ENCODE measurements at regions not wholly inside any gene's neighbourhood (a gene's known extent, or its start where the extent isn't known, plus 50 kb on each side); places are given as distances from the start of the nearest gene placed in this dataset.

DNA sequence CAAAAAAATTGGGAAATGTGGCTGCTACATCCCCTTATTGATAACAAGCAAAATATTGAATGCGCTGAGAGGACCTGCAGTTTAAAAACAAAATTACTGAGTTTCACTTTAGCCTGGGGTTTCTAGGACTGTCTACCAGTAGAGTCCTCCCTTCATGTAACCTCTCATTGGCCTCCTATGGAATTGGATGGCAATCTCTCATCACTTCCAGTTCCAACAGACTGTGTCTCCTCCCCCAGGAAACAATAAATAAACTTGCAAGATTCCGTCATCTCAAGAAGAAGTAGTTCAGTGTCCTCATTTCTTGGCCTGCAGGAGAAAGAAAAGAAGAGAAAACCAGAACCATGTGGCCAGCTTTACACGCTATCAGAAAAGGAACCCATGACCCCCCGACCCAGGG, 123.8 kb downstream of the TLE3 start:
- peak; percentile 38 for DNase-seq

DNA sequence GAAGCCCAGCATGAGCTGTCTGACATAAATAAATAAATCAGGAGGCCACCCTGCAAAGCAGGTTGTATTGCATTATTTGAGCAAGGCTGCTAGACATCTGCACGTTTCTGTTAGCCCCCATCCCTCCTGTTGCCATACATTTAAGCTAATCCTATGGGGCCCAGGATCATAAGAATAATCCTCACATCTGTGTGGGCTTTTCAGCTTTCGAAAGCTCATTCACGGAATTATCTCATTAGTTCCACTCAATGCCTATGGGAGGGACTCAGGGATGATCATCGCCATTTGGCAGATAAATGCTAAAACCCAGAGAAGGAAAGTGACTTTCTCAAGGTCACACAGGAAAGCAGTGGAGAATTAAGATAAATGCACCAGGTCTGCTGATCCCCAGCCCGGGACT, 123.4 kb downstream of the TLE3 start:
- no peak for DNase-seq

DNA sequence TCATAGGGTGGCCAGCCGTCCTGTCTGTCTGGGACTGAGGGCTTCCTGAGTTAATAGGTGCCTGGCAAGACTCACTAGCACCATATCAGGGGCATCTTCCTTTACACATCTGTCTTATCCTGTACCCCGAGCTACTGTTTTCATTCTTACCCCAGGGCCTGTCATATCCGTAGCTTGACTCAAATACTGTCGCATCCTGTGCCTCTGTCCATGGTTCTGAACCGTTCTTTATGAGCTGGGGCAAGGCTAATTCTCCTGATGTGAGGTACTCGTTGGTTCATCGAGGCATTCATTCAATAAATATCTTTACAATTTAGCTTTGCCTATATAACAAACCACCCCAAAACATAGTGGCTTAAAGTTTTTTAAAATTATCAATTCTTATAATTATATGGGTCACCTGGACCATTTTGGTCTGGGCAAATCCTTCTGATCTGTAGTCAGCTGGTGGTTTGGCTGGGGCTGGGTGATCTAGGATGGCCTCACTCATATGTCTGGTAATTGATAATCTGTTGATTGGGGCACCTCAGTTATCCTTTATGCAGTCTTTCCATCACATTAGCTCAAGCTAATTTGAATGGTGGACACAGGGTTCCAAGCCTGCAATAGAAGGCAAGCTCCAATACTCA, 121.2 kb downstream of the TLE3 start:
- DNase-seq, result peak; percentile 40

DNA sequence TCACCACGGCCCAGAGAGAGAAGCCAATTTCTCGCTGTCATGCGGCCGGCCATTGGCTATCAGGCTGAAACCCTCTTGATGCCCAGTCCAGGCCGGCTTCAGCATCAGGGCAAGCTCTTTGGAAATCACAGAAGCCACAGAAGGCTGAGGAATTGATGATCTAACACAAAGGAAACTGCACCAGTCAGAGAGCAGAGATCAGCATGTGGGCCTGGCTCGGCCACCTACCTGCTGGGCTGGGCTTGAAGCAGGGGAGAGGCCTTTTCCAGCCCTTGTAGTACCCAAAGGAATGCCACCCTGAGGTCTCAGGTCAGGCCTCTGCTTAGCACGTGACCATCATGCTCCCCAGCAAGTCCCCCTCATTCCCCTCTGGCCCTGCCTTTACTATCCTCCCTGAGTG, 119.1 kb downstream of the TLE3 start:
- no peak for DNase-seq

DNA sequence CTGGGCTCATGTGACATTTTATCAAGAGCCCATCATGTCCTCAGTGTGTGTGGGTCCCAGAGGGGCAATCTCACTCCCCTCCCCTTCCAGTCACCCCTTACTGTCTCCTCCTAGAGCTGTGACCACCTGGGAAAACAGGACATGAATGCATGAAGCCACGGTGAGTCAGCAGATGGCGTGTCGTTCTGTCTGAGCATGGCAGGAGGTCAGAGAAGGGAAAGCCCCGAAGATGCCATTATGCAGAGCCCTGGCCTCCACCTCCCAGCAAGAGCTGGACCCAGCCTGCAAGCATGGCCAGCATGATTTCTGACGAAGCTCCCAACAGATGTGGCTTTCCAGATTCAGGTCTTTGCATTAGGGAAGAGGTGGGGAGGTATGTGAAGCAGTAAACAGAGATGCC, 118.5 kb downstream of the TLE3 start:
- DNase-seq, result no peak

DNA sequence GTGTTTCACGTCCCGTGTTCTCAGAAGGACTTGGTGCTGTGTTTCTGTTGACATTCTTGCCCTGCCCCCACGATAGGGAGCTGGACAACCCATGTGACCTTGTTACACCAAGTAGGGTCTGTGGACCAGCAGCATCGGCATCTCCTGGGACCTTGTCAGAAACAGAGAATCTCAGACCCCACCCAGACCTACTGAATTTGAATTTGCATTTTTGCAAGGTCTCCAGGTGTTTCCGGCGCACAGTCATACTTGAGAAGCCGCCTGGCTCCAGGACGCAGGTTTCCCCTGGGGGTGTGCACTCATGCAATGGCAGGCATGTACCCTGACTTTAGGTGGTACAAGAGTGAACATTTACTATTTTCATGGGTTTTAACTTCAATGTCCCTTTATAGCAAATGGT, 117.9 kb downstream of the TLE3 start:
- no peak for DNase-seq

DNA sequence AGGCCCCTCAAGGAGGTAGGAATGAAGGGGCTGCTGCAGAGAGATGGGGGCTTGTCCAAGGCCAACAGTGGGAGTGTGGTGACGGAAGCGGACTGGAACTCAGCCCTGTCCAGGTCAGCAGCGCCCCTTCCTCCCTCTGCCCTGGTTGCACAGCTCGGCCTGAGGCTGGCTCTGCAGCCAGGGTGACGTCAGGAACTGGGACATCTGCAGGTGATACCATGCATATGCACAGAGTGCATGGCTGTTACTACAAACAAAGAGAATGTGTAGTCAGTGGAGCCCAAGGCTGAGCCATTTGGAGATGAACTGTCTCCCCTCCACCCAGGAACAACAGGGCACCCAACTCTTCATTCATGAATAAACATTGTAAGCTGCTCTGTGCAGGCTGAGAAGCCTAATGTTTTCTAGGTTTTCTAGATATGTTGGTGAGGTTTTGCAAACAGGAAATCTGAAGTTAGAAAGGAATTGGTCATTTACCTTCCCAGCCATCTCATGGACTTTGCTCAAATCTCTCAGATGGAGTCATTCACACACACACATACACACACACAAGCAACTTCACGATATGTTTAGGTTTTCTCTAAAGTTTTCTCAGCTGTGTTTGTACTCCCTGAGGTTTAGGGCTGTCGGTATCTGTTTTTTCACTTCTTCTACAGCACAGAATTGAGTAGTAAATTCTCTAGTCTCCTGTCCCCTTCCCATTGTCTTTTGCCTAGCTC, 117.2 kb downstream of the TLE3 start:
- no peak for DNase-seq

DNA sequence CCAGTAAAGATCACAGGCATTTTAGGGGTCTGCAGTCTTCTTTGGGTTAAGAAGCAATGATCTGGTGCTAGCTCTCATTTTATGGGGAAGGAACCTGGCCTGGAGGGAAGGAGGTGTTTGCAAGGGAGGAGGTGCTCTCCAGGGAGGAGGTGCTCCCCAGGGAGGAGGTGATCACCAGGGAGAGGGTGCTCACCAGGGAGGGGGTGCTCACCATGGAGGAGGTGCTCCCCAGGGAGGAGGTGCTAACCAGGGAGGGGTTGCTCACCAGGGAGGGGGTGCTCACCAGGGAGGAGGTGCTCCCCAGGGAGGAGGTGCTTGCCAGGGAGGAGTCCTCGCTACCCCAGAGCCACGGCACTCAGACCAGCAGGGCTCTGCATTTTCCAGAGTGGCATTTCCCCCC, 115.7 kb downstream of the TLE3 start:
- DNase-seq, result no peak

DNA sequence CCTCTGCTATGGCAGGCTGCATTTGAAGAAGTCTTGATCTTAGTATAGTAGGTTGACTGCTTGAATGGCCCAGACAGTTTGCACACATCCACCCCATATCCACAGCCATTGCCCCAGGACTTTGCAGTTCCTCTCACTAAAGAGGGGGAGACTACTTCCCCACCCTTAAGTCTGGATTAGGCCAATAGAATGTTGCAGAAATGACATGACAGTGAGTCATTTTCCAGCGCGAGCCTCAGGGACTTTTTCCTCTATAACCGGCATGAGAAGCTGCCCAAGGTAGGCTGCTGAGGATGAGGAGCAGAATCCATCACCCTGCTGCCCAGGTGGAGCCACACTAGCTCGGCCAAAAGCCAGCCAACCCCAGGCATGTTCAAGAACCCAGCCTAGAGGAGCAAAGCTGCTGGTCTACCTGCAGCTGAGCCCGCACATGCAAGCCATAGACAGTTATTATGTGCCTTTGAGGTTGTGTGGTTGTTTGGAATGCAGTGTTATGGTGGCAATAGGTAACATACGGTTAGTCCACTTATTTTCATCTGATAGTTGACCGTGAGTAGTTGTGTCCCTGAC, 113.9 kb downstream of the TLE3 start:
- peak; percentile 19 for DNase-seq

DNA sequence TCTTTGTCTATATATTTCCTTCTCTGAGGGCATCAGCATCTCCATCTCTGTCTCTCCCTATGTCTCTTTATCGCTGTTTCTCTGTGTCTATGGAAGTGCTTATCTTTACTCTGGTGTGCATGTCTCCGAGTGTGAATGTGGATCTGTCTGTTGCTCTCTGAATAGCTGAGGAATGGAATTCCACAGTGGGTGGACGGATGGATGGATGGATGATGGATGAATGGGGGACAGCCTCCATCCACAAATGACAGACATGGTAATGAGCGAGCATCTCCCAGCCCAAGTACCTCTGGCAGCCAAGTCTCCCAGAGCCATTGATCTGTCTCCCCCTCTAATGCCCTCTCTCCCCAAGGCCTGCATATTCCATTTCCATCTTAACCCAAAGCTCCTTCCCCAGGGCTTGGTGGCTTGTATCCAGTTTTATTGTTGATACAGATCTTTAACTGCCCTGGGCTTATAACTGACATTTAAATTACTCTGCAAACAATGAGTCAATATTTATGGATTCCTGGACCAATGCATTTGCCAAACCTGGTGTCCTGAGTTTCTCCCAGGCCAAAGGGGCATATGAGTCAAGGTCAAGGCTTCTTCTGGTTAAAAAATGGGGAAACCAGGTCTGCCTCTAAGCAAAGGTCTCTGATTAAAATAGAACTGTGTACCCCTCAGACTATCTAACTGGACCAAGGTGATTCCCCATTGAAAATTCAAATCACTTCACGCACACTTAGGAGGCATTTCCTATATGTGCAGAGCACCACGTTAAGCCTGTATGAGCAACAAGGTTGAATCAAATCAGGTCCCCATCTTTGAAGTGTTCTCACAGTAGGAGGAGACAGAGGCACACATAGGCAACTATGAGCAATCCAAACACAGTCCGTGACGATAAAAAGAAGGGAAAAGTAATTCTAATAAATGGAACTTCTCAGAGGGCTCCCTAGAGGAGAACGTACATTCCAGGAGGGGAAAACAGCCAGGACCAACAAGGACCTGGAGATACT, 109.9 kb downstream of the TLE3 start:
- DNase-seq, result no peak

DNA sequence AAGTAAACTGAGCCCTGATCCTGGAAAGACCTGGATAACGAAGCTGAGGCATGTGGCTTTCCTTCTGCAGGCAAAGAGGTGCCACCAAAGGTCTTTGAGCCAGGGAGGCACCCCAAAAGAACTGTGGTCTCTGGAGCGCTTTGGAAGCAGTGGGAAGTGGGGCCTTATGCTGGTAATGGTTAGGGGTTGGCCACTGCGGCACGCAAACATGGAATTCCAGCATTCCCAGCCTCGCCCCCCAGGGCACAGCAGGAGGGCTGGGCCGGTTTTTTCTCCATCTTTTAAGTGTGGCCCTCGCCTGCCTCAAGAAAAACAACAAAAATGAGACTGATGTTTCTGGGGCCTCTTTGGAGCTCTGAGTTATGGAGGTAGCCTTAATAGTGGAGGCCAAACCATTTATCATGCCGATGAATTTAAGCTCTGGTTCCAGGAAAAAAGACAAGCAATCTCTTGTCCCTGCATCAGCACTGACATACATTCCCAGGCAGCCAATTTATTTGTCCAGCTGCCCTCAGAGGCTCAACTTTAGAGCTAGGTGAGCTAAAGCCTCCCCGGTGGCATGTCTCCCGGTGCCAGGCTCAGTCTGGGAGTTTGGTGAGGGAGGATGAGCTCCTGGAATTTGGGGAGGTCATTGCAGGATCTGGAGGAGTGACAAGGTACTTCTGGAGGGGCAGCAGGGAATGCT, 109.0 kb downstream of the TLE3 start:
- DNase-seq, result no peak

DNA sequence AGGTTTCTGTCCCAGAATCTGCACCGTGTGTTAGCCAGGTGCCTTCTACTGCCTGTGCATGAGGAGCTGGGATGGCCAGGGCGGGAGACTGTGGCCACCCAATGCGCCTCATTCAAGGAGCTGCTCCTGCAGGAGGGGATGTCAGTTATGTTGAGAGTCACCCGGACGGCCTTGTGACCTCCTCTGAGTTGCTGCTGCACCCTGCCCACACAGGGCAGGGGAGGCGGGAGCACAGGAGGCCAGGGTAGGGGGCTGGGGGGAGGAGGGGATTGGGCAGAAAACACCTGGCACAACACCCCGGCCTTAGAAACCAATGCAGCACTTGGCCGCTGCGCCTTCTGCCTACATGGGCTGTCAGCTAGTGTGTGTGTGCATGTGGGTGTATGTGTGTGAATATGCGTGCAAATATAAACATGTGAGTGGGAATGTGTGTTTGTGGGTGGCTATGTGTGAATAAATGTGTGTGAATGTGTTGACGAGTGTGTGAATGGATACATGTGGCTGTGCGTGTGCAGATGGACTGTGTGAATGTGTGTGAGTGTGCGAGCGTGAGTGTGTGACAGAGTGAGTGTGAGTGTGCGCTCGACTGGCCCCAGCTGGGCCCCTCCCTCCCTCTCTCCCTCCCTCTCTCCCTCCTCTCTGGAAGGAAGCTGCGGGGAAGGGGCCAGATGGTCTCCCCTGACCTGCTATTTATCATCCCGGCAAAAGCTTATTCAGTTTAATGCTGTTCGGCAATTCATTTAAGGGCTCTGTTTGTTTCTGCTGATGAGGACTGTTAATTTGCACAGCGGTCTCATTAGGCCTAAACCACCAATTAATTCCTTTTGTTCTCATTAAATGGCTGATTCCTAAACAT, 106.9 kb downstream of the TLE3 start:
- DNase-seq, result no peak

DNA sequence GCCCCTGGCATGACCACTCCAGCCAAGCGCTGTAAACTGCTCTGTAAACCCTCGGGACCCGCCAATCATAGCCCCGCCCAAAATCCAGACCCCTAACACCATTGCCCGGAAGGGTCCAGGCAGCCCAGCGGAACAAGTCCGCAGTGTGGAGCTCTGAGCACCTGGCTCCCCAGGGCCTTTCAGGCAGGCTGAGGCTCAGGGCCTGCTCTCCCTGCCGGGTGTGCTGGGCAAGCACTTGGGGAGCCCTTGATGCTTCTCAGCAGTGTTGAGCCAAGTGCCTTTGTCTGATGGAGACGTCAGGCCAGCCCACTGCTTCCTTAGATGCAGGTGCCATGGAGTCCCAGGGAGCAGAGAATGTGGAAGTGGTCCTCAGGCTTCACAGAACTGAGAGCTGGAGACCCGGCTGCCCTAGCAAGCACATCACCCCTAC, 106.2 kb downstream of the TLE3 start:
- no peak for DNase-seq

DNA sequence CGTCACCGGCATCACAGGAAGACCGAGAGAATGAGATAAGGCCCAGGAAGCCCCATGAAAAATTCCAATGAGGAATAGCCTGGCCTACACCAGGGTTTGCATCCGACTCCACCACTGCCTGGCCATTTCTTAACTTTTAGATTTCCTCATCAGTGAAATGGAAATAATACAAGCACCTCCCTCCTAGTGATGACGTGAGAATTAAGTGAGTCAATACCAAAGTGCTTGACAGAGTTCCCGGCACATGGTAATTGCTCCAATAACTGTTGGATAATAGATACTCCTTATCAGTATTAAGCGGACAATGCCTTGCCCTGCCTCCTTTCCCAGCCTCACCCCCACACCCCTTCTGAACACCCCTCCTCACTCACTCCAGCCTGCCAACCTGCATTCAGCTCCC, 105.4 kb downstream of the TLE3 start:
- no peak for DNase-seq

DNA sequence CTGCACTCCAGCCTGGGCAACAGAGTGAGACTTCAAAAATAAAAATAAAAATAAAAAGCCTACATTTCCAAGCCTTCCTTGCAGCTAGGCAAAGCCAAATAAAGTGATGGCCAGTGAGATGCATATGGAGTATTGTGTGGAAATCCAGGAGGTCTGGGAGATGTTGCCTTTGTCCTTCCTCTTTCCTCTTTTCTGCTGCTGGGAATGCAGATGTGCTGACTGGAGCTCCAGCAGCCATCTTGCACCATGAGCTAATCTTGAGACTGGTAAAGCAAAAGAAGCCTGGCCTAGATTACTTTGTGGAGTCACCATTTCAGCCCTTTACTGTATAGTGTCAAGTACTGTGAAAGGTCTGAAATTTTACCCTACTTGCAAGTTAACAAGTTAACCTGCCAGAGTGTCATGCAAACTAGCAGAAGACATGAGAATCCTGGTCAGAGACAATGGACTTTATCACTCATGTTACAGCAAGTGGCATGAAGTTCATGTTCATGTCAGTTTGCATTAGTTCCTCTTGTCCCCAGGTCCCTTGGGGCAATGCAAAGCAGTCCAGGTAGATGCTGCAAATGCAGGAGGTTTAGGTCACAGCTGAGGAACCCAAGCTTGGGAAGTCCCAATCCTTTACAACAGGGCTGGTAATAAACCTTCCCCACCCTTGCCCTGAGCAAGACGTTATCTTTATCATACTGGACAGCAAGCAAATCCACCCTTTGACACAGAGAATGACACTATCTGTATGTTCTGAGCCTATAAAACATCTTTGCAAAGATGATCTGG, 103.1 kb downstream of the TLE3 start:
- DNase-seq, result no peak

DNA sequence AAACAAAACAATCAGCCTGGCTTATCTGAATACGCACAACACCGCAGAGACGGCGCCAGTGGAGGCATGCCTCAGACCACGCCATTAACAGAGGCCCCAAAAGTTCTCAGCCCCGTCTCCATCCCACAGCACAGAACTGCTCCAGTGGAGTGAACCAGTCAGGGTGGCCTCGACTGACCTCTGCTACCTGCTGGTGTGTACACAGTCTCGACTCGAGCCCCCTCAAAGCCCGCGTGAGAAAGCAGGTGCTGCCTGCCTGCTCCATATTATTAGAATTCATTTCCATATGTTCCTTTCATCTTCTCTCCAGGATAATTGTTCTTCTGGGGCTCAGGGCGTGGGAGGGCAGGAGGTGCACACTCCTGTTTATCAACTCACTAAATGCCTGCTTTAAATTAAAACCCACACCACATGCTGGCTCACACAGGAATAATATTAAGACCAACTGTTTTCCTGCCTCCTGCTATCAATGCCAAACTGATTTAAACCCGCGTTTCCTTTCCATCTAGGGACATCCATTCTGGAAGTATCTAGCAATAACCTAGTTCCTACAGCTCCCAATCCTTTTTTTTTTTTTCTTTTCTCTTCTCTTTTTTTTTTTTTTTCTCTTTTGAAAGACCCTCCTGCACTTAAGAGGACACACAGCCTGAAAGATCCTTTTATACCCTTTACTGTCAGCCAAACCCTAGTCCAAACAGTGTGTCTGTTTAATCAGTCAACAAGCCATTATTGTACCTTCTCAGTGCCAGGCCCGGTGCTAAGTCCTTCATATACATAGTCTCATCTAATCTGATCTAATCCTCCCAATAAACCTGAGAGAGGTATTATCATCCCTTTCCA, 101.2 kb downstream of the TLE3 start:
- DNase-seq, result no peak

DNA sequence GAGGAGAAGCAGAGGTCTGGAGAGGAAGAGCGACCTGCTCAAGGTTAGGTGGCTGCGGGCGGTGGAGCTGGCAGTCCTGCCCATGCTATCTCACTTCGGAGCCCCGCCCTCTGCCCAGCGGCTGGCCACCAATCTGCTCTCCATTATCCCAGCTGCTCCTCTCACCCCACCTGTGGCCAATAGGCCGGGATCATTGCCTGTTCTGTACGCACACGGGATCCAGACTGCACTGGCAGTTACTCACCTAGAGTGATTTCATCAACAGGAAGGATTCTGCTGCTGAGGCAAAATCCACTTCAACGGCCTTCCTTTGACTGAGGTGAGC, 100.6 kb downstream of the TLE3 start:
- DNase-seq, result no peak
